Stimulated activated CD4-positive, alpha-beta T cell treated with anti-CD3 and anti-CD28 coated beads, Interleukin-15, amount 100 ng/mL, for 24 hours (primary cell): ENCODE measurements at regions not wholly inside any gene's neighbourhood (a gene's known extent, or its start where the extent isn't known, plus 50 kb on each side); places are given as distances from the start of the nearest gene placed in this dataset.

Experiments
- DNase-seq: peaks from one replicate; pipeline ENCODE4 v3.0.0-alpha.2; 2020

DNA sequence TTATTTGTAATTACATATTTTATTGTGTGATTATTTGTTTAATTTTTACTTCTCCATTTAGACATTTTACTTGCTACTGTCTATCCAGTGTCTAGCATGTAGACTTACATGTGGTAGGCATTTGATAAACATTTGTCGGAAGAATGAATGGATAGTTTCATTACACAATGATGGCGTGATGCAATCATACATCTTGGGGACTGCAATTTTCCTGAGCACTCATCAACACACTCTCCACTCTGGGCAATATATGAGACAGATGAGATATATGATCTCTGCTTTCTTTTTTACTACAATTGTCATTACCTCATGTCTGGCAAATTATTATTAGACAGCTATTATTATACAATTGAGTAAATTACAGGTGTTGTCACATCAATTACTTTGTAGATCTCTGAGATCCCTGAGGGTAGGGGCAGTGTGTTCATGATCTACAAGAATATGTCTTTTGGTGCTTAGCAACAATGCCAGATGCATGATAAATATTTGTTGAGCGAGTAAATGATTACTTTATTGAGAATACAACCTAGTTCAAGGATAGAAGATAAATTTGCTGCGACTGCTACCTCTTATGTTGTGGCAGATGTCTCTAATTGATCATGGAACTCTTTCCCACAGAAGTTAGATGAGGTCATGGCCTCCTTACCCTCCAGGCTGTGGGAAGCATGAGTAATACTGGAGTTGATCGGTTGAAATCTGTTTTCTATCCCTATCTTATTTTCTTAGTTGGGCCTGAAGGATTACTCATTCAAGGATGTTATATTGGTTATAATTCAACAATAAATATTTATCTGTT lies 416.0 kb downstream of the LRIG3 start:
- DNase-seq = no peak

DNA sequence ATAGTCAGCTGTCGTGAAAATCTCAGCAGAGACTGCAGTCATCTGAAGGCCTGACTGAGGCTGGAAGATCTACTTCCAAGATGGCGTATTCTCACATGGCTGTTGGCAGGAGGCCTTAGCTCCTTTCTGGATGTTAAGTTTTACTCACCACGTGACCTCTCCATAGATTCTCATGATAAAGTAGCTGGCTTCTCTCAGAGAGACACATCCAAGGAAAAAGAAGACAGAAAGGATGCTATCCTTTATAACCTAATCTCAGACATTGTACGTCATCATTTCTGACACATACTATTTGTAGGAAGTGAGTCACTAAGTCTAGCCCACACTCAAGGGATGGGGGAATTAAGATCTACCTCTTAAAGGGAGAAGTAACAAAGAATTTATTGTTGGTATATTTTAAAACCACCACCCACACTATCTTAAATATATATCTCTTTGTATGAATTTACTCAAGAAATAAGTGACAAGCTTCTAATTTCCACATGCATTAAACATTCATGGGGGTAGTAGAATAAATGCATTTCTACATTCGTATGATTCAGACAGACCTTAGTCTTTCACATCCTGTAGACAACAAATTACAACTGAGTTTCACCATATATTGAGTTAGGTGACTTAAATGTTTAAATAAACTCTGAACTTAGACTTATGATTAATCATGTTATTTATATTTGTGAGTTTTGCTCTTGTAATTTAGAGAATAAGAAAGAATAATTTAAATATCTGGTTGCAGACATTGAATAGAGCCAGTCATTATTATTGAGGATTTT lies 411.0 kb downstream of the LRIG3 start:
- DNase-seq = no peak

DNA sequence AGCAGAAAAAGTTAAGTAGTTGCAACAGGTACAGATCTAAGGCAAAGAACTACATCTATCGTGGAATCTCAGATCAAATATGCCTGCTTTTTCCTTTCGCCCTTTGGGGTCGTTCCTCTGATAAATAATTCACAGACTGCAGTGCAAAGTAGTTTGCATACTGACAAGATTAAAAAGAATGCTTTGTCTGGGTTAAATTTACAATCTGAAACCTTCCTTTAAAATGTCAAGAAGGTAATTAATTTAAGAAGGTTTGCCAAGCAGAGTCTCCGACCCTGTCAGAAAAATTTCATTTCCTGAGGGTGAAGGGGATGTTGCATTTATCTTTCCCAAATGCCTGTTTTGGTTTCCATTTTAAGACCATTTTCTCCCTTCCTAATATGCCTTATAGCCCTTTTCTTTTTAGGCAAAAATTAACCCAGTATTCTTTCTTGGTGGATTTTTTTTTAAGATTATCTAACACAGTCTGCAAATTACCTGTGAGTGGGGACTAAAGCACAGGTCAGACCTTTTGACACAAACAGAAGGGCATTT lies 406.9 kb downstream of the LRIG3 start:
- no peak for DNase-seq

DNA sequence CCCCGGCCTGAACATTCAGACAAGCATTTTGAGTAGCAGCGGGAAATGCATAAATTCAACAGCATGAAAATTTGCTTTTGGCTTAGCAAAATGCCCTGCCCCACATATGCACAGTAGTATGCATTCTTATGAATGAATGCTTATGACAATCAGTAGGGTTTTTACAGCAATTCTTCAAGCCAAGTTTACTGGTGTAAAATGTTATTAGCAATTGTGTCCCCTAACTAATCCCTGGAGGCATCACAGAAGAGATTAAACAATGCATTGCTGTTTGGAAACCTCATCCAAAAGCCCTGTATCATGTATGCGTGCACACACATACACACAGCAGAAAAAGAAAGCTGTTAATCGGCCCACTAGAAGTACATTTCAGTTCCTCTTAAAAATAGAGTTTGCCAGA lies 406.5 kb downstream of the LRIG3 start:
- DNase-seq = no peak

DNA sequence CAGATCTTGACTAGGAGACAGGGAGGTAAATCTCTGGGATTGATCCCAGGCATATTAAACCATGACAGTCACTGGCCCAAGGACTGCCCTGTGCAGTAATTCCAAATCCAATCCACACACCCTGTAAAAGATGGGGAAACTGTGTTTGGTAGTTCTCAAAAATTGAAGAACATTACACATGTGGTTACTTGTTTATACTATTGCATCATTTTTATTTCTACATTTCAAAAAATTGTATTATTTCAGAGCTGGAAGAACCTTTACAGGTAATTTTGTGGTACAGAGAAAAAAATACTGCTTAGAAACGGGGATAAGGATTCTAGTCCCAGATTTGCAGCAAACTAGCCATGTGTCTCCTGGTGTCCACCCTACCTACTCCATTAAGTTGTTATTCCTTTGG lies 400.5 kb downstream of the LRIG3 start:
- no peak for DNase-seq

DNA sequence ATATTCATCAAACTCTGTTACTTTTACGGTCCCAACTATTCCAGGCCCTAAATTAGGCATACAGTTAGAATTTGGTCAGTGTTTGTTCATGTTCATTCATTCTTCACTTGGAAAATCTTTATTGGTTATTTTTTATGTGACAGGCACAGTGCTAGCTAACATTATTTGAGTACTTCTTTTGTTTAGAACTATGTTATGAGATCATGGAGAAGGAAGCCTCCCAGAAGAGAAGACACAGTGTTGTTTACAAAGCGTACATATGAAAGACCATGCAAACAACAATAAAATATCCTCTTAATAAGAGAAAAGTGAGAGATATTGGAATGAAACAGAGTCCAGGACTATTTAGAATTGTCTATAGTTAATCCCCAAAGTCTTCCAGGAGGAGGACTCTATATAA lies 399.2 kb downstream of the LRIG3 start:
- no peak for DNase-seq

DNA sequence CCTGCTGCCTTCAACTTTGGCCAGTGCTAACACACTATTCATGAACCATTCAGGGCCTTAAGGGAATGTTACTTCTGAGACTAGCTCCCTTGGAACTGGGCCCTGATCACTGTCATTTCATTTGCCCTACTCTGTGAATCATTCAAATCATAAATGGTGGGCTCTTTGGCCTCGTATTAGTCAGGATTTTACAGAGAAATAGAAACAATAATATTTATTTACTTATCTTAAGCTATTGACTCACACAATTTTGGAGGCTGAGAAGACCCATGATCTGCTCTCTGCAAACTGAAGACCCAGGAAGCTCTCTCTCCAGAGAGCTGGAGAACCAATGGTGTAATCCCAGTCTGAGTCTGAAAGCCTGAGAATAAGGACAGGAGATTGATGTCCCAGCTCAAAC lies 398.5 kb downstream of the LRIG3 start:
- no peak for DNase-seq

DNA sequence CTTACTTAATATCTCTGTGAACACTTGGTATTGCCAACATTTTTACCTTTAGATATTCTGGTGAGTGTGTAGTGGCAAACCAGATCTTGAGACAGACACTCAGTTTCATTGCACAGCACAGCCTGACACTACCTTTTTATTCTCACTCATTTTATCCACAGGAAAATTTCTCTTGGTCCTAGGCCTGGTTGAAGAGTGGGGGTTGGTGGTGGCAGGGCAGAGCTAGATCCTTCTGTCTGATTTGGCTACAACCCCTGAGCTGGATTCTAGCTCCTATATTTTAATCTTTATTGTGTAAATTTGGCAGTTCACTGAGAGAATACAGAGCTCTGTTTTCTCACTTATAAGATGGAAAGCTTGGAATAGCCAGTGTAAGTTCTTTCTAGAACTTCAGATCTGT lies 396.9 kb downstream of the LRIG3 start:
- no peak for DNase-seq

DNA sequence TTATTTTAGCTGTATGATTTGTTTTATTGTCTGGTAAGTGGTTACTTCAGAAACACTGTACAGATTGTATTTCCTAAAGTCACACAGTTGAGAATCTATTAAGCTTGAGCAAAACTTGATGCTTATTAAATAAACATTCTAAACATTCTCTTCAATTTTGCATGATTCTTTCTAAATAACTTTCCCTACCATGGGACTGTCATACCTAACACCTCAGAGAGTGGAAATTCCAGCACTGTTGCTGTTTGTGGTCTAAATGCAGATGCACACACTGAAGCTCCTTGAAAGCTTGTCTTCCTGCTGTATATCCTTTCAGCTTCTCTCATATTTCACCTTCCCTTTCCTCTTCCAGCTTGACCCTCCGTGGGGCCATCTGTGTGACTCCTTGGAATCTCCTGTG lies 392.0 kb downstream of the LRIG3 start:
- no peak for DNase-seq

DNA sequence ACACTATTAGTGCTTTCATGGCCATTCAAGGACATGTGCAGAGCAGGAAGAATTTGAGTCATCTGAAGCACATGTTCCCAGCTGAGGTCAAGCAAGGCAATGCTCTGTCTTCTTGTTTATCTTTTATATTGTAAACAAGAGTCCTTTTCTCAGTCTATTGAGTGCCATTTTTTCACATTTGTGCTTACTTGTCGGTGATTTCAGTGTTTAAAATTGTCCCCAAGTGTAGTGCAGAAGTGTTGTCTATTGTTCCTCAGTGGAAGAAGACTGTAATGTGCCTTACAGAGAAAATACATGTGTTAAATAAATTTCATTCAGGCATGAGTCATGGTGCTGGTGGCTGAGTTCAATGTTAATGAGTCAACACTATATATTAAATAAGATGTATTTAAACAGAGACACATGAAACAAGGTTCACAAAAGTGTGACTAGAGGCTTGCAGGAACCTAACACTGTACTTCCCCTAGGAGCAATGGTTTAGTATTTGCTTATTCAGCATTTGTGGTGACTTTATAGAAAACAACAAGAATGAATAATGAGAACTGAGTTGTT lies 391.1 kb downstream of the LRIG3 start:
- no peak for DNase-seq

DNA sequence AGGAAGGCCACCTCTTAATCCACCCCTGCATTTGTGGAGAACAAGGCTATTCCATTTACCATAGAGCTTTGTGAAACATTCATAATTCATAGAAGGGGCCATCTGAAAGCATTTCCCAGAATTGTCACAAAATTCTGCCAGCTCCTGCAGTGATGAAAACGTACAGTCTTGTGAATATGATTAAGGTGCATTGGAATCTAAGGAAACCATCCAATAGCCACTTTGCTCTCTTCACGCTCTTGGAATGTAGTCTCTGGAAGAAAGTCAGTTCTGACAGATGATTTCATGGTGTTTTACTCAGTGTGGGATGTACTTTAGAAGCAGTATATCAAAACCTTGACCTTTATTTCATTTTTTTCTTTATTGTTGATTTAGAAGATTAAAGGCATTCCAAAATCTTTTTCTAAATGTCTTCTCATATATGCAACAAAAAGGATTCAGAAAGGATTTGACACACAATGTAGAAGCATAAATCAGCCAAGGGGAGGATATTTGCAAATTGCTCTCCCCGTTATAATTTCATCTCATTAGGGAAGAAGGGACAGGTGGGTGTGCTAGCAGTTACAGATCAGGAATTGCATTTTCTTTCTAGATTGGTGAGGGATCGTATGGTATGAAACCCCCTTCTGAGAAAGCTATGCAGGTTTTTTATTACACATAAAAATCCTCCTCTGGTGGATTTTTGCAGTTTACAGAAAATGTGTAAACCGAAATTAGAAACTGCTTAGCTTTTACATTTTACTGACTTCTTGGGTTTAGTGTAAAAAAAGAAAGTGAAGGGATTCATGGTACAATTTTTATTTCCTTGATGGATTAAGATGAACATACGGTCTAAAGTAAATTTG lies 390.2 kb downstream of the LRIG3 start:
- DNase-seq = no peak

DNA sequence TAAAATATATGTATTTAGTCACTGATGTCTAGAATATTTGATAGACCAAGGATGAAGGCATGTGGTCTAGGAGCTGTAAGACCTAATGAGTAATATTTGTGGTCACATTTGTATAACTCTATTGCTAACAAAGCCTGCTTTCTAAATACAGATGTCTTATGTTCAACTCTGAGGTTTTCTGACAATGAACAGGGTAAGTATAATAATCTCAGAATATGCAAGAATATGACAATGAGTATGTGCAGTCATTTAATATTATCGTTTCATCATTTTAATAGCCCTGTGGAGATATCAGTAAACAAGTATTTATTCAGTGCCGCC lies 389.6 kb downstream of the LRIG3 start:
- no peak for DNase-seq

DNA sequence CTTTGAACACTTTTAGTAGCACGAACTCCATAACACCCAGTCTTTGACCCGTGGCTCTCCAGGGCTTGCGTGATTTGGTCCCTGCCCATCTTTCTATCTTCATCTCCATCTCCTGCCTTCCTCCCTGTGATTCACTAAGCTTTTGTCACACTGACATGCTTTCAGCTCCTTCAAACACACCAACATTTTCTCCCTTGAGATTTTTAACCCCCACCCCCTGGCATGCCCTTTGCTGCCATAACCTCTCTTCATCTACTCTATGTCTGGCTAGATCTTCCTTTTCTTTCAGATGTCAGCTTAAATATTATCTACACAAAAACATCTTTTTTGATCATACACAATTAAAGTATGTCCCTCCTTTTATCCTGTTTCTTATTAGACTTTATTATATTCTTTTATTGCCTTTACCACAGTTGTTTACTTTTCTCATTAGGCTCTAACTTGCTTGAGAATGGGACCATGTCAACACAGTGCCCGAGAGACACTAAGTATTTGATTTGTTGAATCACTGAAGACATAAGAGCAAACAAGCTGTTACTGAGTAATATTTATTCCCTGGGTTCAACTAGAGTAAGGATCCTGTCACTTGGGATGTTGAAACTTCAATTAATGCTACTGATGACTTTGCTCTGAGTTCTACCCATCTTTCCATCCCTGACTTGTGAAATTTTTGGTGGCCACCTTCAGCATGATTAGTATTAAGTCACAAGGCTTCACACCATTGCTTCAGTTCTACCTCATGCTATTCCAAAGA lies 387.3 kb downstream of the LRIG3 start:
- DNase-seq = no peak

DNA sequence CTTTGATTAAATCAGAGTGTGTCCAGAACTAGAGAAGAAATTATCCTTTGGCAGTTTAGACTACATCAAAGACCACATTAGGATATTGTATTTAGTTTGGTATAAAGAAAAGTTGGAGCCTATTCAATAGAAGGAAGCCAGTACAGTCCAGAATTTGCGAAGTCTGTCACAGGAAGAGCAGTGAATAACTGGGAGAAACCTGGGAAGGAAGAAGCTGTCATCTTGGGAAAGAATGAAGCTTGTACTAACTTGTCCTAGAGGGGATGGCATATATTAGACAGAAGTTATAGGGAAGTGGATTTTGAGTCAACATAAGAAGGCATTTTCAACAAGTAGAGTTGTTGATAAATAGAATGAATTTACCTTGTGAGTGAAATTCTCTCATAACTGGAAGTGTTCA lies 386.7 kb downstream of the LRIG3 start:
- no peak for DNase-seq

DNA sequence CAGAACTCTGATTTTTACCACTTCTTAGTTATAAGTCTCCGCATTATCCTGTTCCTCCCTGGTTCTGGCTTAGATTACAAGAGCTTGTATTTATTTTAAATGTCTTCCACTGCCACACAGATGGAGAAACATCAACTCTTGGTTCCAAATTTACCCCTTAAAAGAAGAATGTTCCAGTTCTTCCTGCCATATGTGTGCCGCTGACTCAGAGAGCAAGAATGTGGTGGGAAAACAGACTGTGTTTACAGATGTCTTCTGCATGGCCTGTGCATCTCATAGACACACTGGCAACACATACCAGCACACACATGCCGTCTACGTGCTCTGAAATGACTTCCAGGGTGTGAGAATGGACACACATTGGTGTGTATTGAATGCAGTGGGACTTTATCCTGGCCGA lies 383.0 kb downstream of the LRIG3 start:
- DNase-seq = no peak

DNA sequence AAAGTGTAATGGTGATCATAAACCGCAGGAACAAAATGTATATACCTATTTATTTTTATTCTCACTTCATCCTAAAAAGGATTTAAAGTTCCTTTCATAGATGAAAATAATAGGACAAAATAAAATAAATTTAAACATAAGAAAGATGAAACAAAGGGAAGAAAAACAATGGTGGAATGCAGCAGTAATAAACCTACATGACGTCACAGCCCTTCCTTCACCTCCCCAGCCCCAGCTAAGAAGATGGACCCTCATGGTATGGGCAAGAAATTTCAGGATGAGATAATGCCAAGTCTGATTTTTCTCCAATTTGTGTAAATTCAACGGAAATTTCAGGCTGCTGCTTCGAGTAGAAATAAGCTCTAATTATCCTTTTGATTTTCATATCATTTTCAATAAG lies 381.0 kb downstream of the LRIG3 start:
- DNase-seq = no peak

DNA sequence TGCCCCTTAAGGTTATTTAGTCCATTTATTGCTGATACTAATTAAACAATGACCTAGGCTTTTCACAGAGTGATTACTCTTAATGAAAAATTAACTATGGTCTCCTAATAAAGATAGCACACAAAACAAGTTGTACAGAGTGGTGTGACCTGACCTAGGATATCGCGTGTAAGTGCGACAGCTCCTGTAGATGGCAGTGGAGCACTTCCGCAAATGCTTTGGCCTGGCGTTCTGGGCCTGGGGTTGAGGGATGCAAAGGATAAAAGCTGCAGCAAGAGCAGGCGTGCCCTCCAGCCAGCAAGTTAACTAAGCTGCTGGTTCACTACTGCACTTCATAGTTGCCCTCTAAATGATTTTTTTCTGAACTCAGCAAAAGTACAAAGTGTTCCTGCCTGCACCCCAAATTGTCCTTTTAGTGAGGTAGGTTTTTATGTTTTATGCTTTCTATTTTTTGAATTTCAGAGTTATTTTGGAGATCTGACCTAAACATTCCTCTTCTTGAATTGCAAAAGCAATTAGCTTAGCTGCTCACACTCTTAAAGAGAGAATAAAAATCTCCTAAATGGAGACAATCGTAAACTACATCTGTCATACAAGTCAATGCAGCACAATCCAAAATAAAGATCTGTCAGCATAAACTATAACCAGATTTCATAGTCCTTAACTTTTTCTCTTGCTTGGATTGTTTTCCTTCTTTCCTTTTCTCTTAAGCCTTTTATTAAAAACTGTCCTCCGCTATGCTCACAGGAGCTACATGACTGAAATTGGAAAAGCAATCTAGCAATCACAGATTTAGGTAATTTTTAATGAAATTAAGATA lies 379.6 kb downstream of the LRIG3 start:
- peak; percentile 27 for DNase-seq

DNA sequence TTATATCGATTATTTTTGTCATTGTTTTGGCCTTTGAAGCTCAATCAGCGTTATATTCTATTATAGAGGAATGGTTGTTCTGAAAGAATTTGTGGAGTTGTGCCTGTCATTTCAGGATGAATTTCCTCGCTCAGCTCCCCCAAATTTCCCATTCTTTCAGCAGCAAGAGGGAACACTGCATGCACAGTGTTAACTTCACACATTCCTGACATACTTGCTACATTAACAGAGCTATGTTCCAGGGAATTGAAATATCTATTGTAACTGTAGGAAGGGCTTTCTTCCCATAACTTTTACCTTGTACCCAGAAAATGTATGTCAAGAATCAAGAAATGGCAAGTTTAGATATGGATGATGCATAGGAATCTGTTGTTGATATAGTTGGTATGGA lies 379.0 kb downstream of the LRIG3 start:
- no peak for DNase-seq

DNA sequence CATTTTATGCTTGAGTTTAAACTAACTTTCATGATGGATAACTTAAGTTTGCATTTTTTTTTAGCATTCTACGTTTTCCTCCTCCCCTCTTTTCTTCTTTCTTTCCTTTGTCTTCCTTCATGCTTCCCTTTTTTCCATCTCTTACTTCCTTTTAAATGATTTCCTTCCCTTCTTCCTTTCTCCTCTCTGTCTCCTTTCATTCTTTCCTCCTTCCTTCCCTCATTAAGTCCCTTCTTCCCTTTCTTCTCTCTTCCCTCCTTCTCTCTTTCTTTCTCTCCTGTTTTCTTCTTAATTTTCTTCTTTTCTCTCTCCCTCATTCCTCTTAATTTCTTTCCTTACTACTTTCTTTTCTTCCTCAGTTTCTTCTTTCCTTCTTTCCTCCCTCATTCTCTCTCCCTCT lies 376.0 kb downstream of the LRIG3 start:
- DNase-seq = no peak

DNA sequence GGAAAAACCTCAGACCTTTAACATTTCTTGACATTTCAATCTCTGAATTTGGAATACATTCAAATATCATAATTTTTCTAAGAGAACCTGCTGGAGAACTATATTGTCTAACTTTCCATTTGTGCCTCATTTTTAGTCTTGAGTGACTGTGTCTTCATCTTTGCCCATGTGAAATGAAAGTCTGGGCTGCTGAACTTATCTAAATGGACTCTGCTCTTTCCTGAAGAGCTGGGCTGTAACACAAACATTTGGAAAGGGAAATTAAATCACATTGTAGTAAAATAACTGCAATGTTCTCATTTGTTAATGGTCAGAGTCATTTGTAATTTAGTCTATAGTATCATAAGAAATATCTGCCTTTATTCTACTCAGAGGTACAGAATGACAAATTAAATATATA lies 373.1 kb downstream of the LRIG3 start:
- no peak for DNase-seq

DNA sequence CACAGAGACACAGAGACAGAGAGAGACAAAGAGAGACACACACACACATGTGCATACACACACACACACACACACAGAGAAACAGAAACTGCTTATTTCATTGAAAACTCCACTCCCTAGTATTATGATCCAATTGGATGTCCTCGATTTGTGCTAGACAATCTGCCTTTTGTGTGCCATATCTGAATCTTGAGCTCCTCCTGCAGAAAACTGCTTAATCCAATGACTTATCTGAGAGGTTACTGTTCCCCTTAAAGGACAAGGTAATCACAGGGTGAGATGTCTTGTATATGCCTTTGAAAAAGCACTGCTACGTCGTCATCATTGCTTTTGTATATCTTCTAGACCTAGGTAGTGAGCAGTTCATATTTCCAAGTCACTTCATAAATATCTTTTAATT lies 371.5 kb downstream of the LRIG3 start:
- DNase-seq = no peak
